Uterus (tissue), 3 donors: ENCODE measurements at regions not wholly inside any gene's neighbourhood (a gene's known extent, or its start where the extent isn't known, plus 50 kb on each side); places are given as distances from the start of the nearest gene placed in this dataset.

Source experiments
- DNase-seq, 2 donors: peaks; one replicate each; pipeline ENCODE4 v3.0.0-alpha.2; 2019 to 2020
- H3K27ac ChIP-seq, 2 donors: fragments of 200-600 bp; sonication (generic); 1 replicate in 1 of 2; 2 replicates in 1 of 2; pipeline ENCODE4 v1.5.1; 2016 to 2018
- H3K27me3 ChIP-seq, 2 donors: fragments of 200-600 bp; sonication (generic); one replicate each; pipeline ENCODE4 v1.5.1; 2018 to 2019; ENCODE audit warnings: control low read depth in 1 of 2
- H3K36me3 ChIP-seq, 2 donors: fragments of 200-600 bp; sonication (generic); one replicate each; pipeline ENCODE4 v1.5.1; 2019; ENCODE audit warnings: control low read depth in 1 of 2
- H3K4me1 ChIP-seq, 2 donors: fragments of 200-600 bp; sonication (generic); one replicate each; pipeline ENCODE4 v1.5.1; 2018 to 2019; ENCODE audit warnings: control low read depth in 1 of 2
- H3K4me3 ChIP-seq, 2 donors: fragments of 200-600 bp; sonication (generic); 1 replicate in 1 of 2; 2 replicates in 1 of 2; pipeline ENCODE4 v1.5.1; 2018 to 2019; ENCODE audit warnings: mild to moderate bottlenecking in 1 of 2
- H3K9me3 ChIP-seq, 2 donors: fragments of 200-600 bp; sonication (generic); one replicate each; pipeline ENCODE4 v1.5.1; 2019; ENCODE audit warnings: control low read depth in 1 of 2
- POLR2A ChIP-seq, 2 donors: fragments of 450-650 bp; IDR thresholded peaks; one replicate each; pipeline ENCODE4 v1.6.1; 2016; ENCODE audit warnings: antibody characterized with exemption in 2 of 2, mild to moderate bottlenecking in 1 of 2, moderate library complexity in 1 of 2
- intact Hi-C: fragments of 100-400 bp; cut with DNase I; formaldehyde crosslinking; loops from one replicate; pipeline ENCODE4 v1.15.1; 2023; ENCODE audit warnings: low total_unique reads
- TF ChIP-seq, protein P1 (sequence below), 4 experiments: fragments of 200-600 bp in 2 of 4; fragments of 450-650 bp in 2 of 4; sonication (generic) in 2 of 4; IDR thresholded peaks; one replicate each; pipeline ENCODE4 v1.5.1; 2016 to 2019; ENCODE audit warnings: antibody characterized with exemption in 4 of 4, mild to moderate bottlenecking in 2 of 4, moderate library complexity in 1 of 4
- donor health status: DM: yes; HTN: yes; CAD: no.

DNA sequence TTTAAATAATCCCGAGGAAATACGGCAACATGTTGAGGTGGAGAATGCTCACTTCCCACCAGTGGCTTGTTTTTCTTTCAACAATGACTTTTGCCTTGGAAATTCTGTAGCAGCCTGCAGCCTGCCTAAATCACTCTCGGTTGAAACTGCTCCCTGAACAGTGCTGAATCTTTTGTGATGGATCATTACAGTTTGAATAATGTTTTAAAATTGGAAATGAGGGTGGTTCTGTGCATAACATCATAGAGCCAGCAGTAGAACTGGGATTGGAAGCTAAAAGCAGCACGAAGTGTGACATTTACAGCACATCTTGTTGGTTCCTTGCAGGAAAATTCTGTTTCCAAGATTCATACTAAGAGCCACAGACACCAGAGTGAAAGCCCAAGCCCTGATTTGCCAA lies 74.1 kb upstream of the GPR12 start:
- Histone ChIP-seq H3K27ac (no peak overlapping the region), H3K4me1 (no peaks in the 10 kb centered on the region), H3K27me3 (no peaks in the 10 kb centered on the region), H3K9me3 (no peaks in the 10 kb centered on the region), H3K4me3 (no peak overlapping the region), H3K36me3 (no peaks in the 10 kb centered on the region)
- intact Hi-C loops, result no loop called here
- DNase-seq, result no peak
- TF ChIP-seq, protein P1, sequence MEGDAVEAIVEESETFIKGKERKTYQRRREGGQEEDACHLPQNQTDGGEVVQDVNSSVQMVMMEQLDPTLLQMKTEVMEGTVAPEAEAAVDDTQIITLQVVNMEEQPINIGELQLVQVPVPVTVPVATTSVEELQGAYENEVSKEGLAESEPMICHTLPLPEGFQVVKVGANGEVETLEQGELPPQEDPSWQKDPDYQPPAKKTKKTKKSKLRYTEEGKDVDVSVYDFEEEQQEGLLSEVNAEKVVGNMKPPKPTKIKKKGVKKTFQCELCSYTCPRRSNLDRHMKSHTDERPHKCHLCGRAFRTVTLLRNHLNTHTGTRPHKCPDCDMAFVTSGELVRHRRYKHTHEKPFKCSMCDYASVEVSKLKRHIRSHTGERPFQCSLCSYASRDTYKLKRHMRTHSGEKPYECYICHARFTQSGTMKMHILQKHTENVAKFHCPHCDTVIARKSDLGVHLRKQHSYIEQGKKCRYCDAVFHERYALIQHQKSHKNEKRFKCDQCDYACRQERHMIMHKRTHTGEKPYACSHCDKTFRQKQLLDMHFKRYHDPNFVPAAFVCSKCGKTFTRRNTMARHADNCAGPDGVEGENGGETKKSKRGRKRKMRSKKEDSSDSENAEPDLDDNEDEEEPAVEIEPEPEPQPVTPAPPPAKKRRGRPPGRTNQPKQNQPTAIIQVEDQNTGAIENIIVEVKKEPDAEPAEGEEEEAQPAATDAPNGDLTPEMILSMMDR (IDR thresholded peaks at IDR 0.05), result no peak
- no peak for TF ChIP-seq POLR2A (IDR thresholded peaks at IDR 0.05)

- intact Hi-C loops, result no loop called here
- Histone ChIP-seq H3K36me3 (no peaks in the 10 kb centered on the region), H3K27me3 (no peaks in the 10 kb centered on the region), H3K4me1 (no peaks in the 10 kb centered on the region), H3K4me3 (no peak overlapping the region), H3K27ac (no peak overlapping the region), H3K9me3 (no peaks in the 10 kb centered on the region)
- no peak for DNase-seq
- TF ChIP-seq, protein P1 (IDR thresholded peaks at IDR 0.05), result no peak
- TF ChIP-seq POLR2A (IDR thresholded peaks at IDR 0.05), result no peak
Observed at GRCh38 chr13:26831336-26831908, 70.8 kb upstream of the GPR12 start.

DNA sequence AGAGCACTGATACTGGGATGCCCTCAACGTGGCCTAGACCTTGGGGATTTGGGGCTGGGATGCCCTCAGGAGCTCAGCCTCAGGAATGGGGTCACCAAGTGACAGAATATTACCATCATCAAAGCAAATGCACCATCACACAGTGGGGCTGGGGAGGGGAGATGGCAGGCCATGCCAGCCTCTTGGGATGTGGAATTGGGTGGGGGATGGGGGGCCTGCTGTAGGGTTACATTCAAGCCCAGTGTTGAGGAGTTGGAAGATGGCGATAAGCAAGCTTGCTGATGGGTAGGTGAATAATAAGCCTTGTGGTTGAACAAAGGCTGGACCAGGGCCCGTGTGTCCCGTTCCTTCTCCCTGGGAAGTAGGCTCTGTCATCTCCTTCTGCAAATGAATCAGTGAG lies 69.1 kb upstream of the GPR12 start:
- intact Hi-C loops, result no loop called here
- no peak overlapping the region for H3K27ac ChIP-seq
- no peaks in the 10 kb centered on the region for H3K9me3 ChIP-seq
- TF ChIP-seq, protein P1 (IDR thresholded peaks at IDR 0.05), result no peak
- TF ChIP-seq POLR2A (IDR thresholded peaks at IDR 0.05), result no peak
- H3K27me3 ChIP-seq, result no peaks in the 10 kb centered on the region
- H3K4me1 ChIP-seq, result no peaks in the 10 kb centered on the region
- no peak for DNase-seq
- H3K4me3 ChIP-seq, result no peak overlapping the region
- H3K36me3 ChIP-seq, result no peaks in the 10 kb centered on the region

- Histone ChIP-seq H3K4me3 (no peak overlapping the region), H3K27me3 (no peaks in the 10 kb centered on the region), H3K4me1 (no peaks in the 10 kb centered on the region), H3K9me3 (no peaks in the 10 kb centered on the region), H3K36me3 (no peaks in the 10 kb centered on the region), H3K27ac (no peak overlapping the region)
- TF ChIP-seq, protein P1 (IDR thresholded peaks at IDR 0.05), result no peak
- no peak for TF ChIP-seq POLR2A (IDR thresholded peaks at IDR 0.05)
- no peak for DNase-seq
- intact Hi-C loops, result no loop called here
Observed at GRCh38 chr13:26824581-26824980, 64.0 kb upstream of the GPR12 start.

GRCh38 chr13:26822146-26822545 lies 61.6 kb upstream of the GPR12 start:
- Histone ChIP-seq H3K36me3 (no peaks in the 10 kb centered on the region), H3K4me3 (no peak overlapping the region), H3K9me3 (no peaks in the 10 kb centered on the region), H3K4me1 (no peaks in the 10 kb centered on the region), H3K27ac (no peak overlapping the region), H3K27me3 (no peaks in the 10 kb centered on the region)
- DNase-seq, result no peak
- TF ChIP-seq POLR2A (IDR thresholded peaks at IDR 0.05), result no peak
- TF ChIP-seq, protein P1 (IDR thresholded peaks at IDR 0.05), result no peak
- intact Hi-C loops, result no loop called here
